ENCODE measurements at regions not wholly inside any gene's neighbourhood (a gene's known extent, or its start where the extent isn't known, plus 50 kb on each side); places are given as distances from the start of the nearest gene placed in this dataset.

DNA sequence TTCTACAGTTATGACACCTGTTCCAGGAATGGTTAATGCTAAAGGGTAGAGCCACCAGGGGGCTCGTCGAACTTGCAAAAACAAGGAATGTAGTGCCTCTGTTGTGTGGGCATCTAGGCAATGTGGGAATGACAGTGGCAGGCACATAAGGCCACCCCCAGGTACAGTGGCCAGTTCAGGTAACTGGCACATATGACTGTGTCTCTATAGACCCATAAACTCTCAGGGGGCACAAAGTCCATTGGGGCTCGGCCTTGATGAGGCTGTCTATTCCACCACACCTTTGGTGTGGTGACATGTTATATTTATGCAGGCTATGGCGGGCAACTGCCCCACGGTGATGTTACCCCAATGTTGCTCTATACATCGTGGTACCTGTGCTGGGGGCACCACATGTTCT lies 59.6 kb upstream of the FAM120A start:
- TF ChIP-seq POLR2A (IDR thresholded peaks at IDR 0.05; ENCODE audit: low read depth, low read length) (no peak), CEBPB (IDR thresholded peaks at IDR 0.05; ENCODE audit: low read depth, low read length) (no peak), RAD21 (IDR thresholded peaks at IDR 0.05; ENCODE audit: low read length) (no peak), MAFK (IDR thresholded peaks at IDR 0.05; ENCODE audit: low read depth, low read length) (no peak)
- TF ChIP-seq, protein P1, sequence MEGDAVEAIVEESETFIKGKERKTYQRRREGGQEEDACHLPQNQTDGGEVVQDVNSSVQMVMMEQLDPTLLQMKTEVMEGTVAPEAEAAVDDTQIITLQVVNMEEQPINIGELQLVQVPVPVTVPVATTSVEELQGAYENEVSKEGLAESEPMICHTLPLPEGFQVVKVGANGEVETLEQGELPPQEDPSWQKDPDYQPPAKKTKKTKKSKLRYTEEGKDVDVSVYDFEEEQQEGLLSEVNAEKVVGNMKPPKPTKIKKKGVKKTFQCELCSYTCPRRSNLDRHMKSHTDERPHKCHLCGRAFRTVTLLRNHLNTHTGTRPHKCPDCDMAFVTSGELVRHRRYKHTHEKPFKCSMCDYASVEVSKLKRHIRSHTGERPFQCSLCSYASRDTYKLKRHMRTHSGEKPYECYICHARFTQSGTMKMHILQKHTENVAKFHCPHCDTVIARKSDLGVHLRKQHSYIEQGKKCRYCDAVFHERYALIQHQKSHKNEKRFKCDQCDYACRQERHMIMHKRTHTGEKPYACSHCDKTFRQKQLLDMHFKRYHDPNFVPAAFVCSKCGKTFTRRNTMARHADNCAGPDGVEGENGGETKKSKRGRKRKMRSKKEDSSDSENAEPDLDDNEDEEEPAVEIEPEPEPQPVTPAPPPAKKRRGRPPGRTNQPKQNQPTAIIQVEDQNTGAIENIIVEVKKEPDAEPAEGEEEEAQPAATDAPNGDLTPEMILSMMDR (conservative IDR thresholded peaks at IDR 0.05; ENCODE audit: low read depth, low read length), result no peak
- TF ChIP-seq, protein P2, sequence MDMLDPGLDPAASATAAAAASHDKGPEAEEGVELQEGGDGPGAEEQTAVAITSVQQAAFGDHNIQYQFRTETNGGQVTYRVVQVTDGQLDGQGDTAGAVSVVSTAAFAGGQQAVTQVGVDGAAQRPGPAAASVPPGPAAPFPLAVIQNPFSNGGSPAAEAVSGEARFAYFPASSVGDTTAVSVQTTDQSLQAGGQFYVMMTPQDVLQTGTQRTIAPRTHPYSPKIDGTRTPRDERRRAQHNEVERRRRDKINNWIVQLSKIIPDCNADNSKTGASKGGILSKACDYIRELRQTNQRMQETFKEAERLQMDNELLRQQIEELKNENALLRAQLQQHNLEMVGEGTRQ (IDR thresholded peaks at IDR 0.05; ENCODE audit: low read depth, low read length), result no peak
